ENCODE measurements at regions not wholly inside any gene's neighbourhood (a gene's known extent, or its start where the extent isn't known, plus 50 kb on each side); places are given as distances from the start of the nearest gene placed in this dataset.

GRCh38 chr2:189248141-189248540, 68.6 kb upstream of the COL5A2 start:
- TF ChIP-seq, protein P1, sequence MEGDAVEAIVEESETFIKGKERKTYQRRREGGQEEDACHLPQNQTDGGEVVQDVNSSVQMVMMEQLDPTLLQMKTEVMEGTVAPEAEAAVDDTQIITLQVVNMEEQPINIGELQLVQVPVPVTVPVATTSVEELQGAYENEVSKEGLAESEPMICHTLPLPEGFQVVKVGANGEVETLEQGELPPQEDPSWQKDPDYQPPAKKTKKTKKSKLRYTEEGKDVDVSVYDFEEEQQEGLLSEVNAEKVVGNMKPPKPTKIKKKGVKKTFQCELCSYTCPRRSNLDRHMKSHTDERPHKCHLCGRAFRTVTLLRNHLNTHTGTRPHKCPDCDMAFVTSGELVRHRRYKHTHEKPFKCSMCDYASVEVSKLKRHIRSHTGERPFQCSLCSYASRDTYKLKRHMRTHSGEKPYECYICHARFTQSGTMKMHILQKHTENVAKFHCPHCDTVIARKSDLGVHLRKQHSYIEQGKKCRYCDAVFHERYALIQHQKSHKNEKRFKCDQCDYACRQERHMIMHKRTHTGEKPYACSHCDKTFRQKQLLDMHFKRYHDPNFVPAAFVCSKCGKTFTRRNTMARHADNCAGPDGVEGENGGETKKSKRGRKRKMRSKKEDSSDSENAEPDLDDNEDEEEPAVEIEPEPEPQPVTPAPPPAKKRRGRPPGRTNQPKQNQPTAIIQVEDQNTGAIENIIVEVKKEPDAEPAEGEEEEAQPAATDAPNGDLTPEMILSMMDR (conservative IDR thresholded peaks at IDR 0.05 in 1 of 2, IDR thresholded peaks at IDR 0.05 in 1 of 2; ENCODE audit: low read depth in 1 of 2, low read length in 2 of 2): no peak
- TF ChIP-seq EZH2 (IDR thresholded peaks at IDR 0.05; ENCODE audit: low read length, missing control alignments): no peak

Data from fibroblast of lung (primary cell).